ENCODE measurements at regions not wholly inside any gene's neighbourhood (a gene's known extent, or its start where the extent isn't known, plus 50 kb on each side); places are given as distances from the start of the nearest gene placed in this dataset.

GRCh38 chrX:36436361-36436760, 516.8 kb downstream of the CFAP47 start:
- DNase-seq (ENCODE audit: low read depth): no peak

- no peak for DNase-seq (ENCODE audit: low read depth)
These were observed 523.5 kb downstream of the CFAP47 start for GRCh38 chrX:36443007-36443406.

- no peak for DNase-seq (ENCODE audit: low read depth)
These were observed 526.0 kb downstream of the CFAP47 start for GRCh38 chrX:36445566-36445965.

GRCh38 chrX:36462142-36462541, 542.6 kb downstream of the CFAP47 start:
- DNase-seq (ENCODE audit: low read depth): no peak

- DNase-seq (ENCODE audit: low read depth): no peak
These were observed 527.6 kb upstream of the FAM47C start for GRCh38 chrX:36480441-36480990.

- DNase-seq (ENCODE audit: low read depth): no peak
These were observed 506.9 kb upstream of the FAM47C start for GRCh38 chrX:36501169-36501702.

GRCh38 chrX:36504625-36505024, 503.5 kb upstream of the FAM47C start:
- DNase-seq (ENCODE audit: low read depth): no peak

GRCh38 chrX:36508042-36508441, 500.1 kb upstream of the FAM47C start:
- DNase-seq (ENCODE audit: low read depth): no peak

GRCh38 chrX:36510736-36511135, 497.4 kb upstream of the FAM47C start:
- DNase-seq (ENCODE audit: low read depth): no peak

GRCh38 chrX:36528661-36529060, 479.5 kb upstream of the FAM47C start:
- DNase-seq (ENCODE audit: low read depth): no peak

- no peak for DNase-seq (ENCODE audit: low read depth)
These were observed 473.3 kb upstream of the FAM47C start for GRCh38 chrX:36534900-36535299.

- no peak for DNase-seq (ENCODE audit: low read depth)
These were observed 464.7 kb upstream of the FAM47C start for GRCh38 chrX:36543499-36543898.

- DNase-seq (ENCODE audit: low read depth): no peak
These were observed 445.2 kb upstream of the FAM47C start for GRCh38 chrX:36562986-36563385.

GRCh38 chrX:36568946-36569345, 439.2 kb upstream of the FAM47C start:
- no peak for DNase-seq (ENCODE audit: low read depth)

- no peak for DNase-seq (ENCODE audit: low read depth)
These were observed 434.4 kb upstream of the FAM47C start for GRCh38 chrX:36573720-36574119.

- DNase-seq (ENCODE audit: low read depth): no peak
These were observed 432.5 kb upstream of the FAM47C start for GRCh38 chrX:36575670-36576069.

GRCh38 chrX:36577006-36577405, 431.2 kb upstream of the FAM47C start:
- DNase-seq (ENCODE audit: low read depth): no peak

- DNase-seq (ENCODE audit: low read depth): no peak
These were observed 427.1 kb upstream of the FAM47C start for GRCh38 chrX:36581030-36581429.

- no peak for DNase-seq (ENCODE audit: low read depth)
These were observed 424.5 kb upstream of the FAM47C start for GRCh38 chrX:36583674-36584073.

GRCh38 chrX:36609616-36610585, 398.3 kb upstream of the FAM47C start:
- no peak for DNase-seq (ENCODE audit: low read depth)

- no peak for DNase-seq (ENCODE audit: low read depth)
These were observed 381.3 kb upstream of the FAM47C start for GRCh38 chrX:36626898-36627297.

- DNase-seq (ENCODE audit: low read depth): no peak
These were observed 367.9 kb upstream of the FAM47C start for GRCh38 chrX:36640232-36640631.

- no peak for DNase-seq (ENCODE audit: low read depth)
These were observed 366.1 kb upstream of the FAM47C start for GRCh38 chrX:36642052-36642451.

Data from fibroblast of the conjunctiva (primary cell).